ENCODE measurements at regions not wholly inside any gene's neighbourhood (a gene's known extent, or its start where the extent isn't known, plus 50 kb on each side); places are given as distances from the start of the nearest gene placed in this dataset.

- DNase-seq = no peak
Measured at GRCh38 chr17:71937914-71938313, 182.9 kb upstream of the SOX9 start.

- no peak for DNase-seq
Measured at GRCh38 chr17:71938340-71939010, 182.3 kb upstream of the SOX9 start.

- no peak for DNase-seq
Measured at GRCh38 chr17:71941920-71942319, 178.9 kb upstream of the SOX9 start.

GRCh38 chr17:71942626-71943025 lies 178.2 kb upstream of the SOX9 start:
- DNase-seq = no peak

- DNase-seq = no peak
Measured at GRCh38 chr17:71948703-71949422, 172.0 kb upstream of the SOX9 start.

- no peak for DNase-seq
Measured at GRCh38 chr17:71959154-71959553, 161.7 kb upstream of the SOX9 start.

- no peak for DNase-seq
Measured at GRCh38 chr17:71963351-71963750, 157.5 kb upstream of the SOX9 start.

- DNase-seq = no peak
Measured at GRCh38 chr17:71963791-71964190, 157.0 kb upstream of the SOX9 start.

GRCh38 chr17:71964559-71964958 lies 156.3 kb upstream of the SOX9 start:
- DNase-seq = no peak

GRCh38 chr17:71966055-71966454 lies 154.8 kb upstream of the SOX9 start:
- DNase-seq = no peak

GRCh38 chr17:71966459-71967313 lies 154.1 kb upstream of the SOX9 start:
- DNase-seq = no peak

- no peak for DNase-seq
Measured at GRCh38 chr17:71969500-71969899, 151.3 kb upstream of the SOX9 start.

- DNase-seq = no peak
Measured at GRCh38 chr17:71970312-71970711, 150.5 kb upstream of the SOX9 start.

- no peak for DNase-seq
Measured at GRCh38 chr17:71974051-71974450, 146.8 kb upstream of the SOX9 start.

- DNase-seq = peak; percentile 88
Measured at GRCh38 chr17:71975331-71975801, 145.5 kb upstream of the SOX9 start.

- peak; percentile 49 for DNase-seq
Measured at GRCh38 chr17:71976011-71976649, 144.7 kb upstream of the SOX9 start.

GRCh38 chr17:71978435-71978834 lies 142.4 kb upstream of the SOX9 start:
- no peak for DNase-seq

- DNase-seq = no peak
Measured at GRCh38 chr17:71980171-71980570, 140.6 kb upstream of the SOX9 start.

GRCh38 chr17:71983828-71984227 lies 137.0 kb upstream of the SOX9 start:
- no peak for DNase-seq

- no peak for DNase-seq
Measured at GRCh38 chr17:71985111-71986039, 135.4 kb upstream of the SOX9 start.

GRCh38 chr17:71986886-71987285 lies 133.9 kb upstream of the SOX9 start:
- DNase-seq = no peak
